ENCODE measurements at regions not wholly inside any gene's neighbourhood (a gene's known extent, or its start where the extent isn't known, plus 50 kb on each side); places are given as distances from the start of the nearest gene placed in this dataset.

- TF ChIP-seq CTCF (IDR thresholded peaks at IDR 0.05 in 4 of 5, conservative IDR thresholded peaks at IDR 0.05 in 1 of 5) (no peak), POLR2A (IDR thresholded peaks at IDR 0.05) (no peak)
Measured at GRCh38 chr3:59245300-59245858, 195.6 kb upstream of the CFAP20DC start.

All from gastrocnemius medialis (tissue), 4 donors.